Ureter (tissue), 1 donor: ENCODE measurements at regions not wholly inside any gene's neighbourhood (a gene's known extent, or its start where the extent isn't known, plus 50 kb on each side); places are given as distances from the start of the nearest gene placed in this dataset.
"Not testable (repeated sequence)": the region's sequence is repeated elsewhere in the genome, so short reads cannot be mapped to it uniquely, and the experiment has no call there.

Experiments used
- DNase-seq: peaks from one replicate; pipeline ENCODE4 v3.0.0-alpha.2; 2020; ENCODE audit warnings: low spot score
- donor health status: DM: yes; HTN: yes; CAD: no.

DNA sequence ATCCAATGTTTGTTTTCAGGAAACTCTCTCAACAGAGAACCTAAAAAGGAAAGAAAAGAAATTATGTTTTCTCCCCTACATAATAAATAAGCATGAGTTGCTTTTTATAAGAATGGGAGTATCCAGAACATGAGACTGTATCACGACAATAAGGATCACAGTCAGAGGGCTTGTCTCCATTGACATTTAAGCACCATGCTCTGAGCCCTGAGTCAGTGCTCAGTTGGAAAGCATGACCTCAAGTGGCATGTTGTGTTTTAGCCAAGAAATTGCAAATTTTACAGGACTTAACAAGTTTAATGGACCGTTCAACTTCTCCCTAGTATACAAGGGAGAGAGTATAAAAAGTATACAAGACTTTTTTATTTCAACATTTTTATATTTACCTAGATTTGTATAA is 431.6 kb downstream of the GJA1 start:
- DNase-seq: no peak

DNA sequence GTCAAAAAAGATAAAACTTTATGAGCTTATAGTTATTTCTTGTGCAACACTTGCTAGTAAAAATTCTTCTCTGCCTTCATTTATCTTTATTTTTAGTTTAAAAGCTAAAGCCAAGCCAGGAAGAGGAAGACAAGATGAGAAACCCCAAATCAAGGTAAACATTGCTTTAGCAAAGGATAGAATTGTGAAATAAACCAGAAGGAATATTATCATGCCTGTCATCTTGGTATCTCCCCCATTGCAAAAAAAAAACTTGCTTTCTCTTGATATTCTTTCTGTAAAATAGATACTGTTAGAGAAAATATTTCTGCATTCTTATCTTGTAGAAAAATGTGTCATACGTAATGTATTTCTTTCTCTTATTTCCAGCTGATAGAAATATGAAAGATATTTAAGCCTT is 432.8 kb downstream of the GJA1 start:
- no peak for DNase-seq

DNA sequence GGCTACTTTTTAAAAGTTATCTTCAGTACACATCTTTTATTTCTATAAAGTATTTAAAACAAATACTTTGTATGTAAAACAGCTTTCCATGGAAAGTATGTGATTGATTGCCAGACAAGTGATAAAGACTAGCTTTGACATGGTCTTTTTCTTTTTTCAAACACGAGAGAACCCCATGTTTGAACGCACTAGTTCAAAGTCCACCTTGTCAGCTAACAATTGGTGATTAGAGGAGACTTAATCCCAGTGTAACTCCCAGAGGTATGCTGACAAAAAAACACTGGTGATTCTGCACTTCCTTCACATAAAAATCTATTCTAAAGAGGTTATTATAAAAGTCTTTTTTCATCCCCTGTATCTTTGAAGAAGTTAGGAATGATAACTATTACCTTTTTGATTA is 438.1 kb downstream of the GJA1 start:
- no peak for DNase-seq

DNA sequence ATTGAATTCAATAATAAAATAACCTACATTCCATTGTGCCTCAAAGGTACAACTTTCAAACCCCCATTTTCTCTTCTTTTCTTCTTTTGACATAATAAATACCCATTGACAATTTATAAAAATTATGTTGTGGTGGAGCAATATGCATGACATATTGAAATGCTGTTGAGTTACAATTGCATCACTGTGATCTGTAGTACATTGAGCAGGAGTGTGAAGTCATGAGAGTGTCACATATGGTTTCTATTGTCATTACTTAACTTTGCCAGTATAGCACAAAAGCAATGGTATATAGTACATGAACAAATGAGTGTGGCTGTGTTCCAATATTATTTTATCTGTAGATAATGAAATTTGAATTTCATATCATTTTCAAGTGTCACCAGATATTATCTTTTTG is 441.3 kb downstream of the GJA1 start:
- no peak for DNase-seq

DNA sequence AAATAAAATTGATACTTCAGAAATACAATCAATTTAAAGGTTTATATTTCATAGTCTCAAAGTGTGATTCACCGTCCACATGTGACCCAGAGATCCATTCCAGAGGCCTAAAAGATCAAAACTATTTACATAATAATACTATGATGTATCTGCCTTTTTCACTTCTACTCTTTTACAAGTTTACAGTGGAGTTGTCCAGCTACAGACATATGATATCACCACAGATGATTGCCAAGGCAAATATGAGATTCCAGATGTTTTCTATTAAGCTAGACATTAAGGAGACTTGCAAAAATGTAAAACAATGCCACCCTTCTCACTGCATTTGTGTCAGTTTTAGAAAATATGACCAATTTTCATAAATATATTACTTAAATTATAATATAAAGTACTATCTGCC is 443.7 kb downstream of the GJA1 start:
- no peak for DNase-seq

DNA sequence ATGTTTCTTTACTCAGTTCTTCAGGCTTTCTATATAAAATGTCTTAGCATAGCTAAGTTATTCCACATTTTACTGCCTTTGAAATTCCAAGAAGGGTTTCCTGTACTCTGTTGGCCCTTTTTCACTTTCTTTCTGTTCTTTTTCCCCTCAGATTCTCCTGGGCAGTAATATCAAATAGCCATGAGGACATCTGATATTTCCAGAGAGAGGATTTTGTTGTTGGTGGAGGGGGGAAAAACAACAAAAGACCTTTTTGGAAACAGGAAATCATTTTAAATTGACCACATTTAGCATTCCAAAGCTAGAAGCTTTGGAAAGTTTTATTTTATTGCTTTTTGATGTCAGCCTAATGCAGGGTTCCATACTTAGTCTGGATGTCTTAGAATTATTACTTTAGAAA is 445.4 kb downstream of the GJA1 start:
- DNase-seq: no peak

DNA sequence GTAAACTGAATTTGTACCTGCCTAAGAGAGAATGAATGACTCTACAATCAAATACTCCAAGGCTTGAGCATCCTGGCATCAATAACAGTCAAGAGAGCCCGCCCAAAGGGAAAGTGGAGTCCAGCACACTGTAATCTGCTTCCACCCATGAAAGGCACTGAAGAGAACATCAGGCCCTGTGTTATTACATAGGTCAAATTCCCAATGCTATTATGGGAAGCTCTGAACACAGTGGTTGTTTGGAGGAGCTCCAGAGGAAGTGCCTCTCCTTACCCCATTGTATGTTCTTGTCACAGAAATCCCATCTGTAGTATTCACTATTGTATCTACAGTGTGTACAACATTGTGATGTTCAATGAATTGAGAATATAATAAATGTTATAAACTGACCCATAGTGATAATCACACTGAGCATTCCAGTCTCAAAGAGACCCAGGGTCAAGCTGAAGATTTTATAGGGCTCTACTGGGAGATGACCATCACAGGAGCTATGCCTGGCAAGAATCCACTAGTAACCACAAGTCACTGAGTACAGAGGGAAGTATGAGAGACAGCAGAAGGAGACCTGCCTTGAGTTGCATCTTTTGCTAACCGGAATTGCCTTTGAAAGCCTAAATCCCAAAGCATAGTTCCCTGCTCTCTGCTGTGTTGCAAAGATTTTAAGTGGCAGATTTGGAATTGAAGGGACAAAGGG is 446.7 kb downstream of the GJA1 start:
- DNase-seq: no peak

DNA sequence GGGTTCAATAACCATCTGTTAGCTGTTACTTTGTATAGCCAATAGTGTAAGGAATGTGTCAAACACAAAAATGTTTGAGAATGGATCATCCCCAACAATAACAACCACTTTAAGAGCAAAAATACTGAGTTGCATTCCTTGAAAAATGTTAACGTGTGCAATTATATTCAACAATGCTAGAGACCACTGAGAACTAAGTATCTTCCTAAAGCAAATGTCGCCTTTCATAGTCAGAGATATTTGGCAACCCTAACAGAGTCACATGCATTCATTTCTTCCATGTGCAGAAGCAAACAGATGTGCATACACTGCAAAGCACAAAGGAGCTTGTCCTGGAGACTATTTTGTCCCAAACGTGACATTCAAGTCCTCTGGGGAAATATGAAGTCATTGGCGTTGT is 448.6 kb downstream of the GJA1 start:
- no peak for DNase-seq

DNA sequence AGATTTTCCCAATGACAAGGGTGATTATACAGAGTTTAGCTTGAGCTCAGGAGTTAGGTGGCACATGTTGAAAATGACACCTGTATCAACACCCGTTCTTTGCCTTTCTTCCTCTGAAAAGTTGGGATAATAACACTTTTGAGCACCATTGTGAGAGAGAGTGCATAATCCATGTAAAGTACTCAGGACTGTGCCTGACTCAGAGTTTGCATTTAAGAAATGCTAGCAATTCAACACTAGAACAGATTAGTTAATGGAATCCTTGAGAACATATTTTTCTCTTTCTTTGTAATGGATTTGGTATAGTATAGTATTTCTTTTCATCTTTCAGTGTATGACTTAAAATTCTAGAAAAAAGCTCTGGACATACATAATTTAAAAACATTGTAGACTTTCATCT is 449.2 kb downstream of the GJA1 start:
- no peak for DNase-seq

DNA sequence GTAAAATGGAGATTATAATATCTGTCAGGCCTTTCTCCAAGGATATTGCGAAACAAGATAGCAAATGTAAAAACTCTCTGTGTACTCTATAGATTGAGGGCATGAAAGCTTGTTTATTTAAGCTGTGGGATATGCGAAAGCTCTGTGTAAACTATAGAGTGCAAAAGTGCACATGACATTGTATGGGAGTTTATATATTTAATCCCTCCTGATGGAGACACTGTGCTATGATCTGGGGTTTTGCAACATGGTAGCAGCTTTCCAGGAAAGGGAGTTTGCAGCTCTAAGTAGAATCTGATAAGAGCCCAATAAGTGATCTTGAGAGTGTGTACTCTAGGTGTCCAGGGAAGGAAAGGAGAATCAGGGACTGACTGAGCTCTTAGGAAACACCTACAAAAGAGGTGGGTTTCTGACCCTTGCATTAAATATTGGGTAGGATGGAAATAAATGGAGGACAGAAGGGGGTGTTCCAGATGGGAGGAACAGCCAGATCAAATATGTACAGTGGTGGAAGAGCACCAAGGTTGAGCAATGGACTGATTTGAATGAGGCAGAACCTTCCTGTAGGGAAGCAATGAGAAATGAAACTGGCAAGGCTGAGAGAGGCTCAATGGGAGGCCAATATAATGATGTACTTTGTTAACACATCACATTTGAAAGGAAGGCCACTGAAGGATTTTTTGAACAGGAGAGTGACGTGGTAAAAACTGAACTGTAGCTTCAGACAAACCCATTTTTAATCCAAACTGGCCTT is 450.1 kb downstream of the GJA1 start:
- DNase-seq: no peak

DNA sequence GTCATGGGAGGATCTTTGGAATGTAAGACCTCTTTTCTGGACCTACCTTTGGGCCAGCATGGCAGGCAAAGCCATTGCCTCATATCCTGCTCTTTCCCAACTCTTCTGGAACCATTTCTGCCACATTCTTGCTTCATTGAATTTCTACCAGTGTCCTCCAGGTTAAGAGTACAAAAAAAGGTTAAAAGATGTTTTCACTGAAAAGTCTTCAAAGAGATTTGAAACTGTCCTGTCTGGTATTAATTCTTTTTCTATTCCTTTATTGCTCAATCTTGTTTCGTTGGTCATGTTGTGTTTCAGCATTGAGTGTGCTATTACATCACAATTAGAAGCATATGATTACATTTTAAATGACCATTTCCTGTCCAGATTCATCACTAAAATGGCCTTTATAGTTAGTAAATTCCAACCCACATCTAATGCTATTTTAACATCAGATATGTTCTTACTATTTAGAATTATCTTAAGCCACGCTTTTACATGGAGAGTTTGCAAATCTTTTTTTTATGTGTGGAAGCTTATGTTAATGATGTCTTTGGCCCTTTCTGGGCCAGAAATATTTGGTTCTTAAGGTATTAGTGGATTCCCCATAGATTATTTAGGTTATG is 450.9 kb downstream of the GJA1 start:
- no peak for DNase-seq

DNA sequence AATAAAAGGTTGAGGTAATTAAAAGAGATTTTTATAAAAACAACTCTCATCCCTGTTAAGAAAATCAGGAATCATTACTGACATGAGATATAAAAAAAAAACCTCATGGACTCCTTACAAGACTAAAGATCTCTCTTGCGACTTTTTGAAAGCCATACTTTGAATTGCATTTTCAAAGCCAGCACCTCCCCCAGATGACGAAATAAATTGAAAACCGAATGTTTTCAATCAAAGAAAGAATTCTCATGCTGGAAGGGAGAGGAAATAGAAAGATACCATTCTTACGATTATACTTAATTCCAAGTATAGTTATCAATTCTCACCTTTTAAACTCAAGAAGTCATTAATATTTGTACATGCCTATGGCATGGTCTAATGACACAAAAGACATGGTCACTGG is 452.3 kb downstream of the GJA1 start:
- DNase-seq: no peak

DNA sequence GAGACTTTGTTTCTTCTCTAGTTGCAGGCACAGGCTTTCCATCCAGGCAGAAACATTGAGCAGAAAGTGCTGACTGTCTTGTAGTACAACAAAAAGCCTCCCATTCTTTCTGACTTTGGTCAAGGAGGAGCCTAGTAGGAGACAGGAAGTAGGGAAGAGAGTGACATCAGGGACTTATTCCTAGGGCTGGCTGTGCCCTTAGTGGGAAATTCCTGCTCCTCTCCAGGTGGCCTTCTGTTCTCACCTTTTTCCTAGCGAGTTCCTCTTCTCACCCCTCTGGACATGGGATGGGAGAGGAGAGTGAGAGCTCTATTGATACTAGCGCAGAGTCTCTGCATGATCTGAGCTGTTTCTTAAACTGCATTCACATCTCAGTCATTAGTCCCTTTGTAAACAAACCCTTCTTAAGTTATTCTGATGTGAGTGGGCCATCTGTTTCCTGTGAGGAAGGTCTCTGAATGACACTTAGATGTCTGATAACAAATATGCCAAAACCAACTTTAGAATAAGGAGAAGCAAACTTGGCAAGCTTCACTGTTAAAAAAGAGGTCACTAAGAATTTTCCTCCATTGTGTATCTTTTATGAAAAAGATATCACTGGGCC is 455.0 kb downstream of the GJA1 start:
- no peak for DNase-seq

DNA sequence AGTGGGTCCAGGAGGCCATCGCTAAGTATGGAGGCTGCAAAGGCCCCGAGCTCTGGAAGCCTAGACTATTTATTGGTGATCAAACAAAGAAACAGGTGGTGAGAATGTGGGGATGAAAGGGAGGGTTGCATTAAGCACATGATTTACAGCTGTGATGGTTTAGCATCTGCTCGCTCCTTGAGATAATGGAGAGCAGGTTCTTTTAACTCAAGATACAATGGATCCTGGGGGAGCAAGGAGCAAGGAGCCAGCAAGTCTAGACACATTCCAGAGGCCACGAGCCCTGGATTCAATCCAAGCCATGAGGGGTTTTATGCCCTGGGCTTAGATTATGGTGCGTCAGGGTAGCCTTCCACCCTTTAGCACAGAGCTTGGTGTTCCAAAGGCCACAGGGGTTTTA is 460.3 kb downstream of the GJA1 start:
- DNase-seq: not testable (repeated sequence)

DNA sequence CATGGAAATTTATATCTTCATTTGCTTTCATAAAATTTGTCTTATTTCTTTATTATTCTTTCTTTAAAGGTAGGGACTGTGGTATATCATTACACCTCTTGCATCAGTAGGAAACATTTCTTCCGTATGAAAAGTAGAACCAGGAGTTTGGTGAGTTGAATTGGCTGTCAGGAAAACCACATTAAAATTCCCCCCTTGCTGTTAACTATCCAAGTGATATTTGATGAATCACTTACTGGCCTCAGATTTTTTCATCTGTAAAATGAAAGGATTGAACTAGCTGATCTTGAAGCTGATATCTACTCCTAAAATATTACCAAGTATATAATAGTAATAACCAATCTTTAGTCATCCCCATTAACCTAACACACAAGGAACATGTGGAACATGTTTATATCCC is 460.9 kb downstream of the GJA1 start:
- DNase-seq: no peak

DNA sequence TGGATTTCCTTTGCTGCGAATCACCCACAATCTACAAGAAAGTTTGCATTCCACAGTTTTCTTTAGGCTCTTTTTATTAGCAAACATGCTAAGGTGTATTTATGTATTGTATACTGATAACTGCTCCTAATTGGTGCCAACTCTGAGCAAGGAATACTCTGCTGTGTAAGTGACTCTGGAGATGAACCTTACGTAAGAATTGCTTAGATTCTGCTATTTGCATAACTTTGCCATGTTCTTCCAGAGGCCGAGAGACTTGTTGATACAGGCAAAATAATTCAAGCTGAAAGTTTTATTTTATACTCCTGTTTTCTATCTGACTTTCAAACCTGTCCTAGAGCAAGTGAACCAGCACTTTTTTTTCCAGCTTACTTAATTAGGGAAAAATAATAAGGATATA is 461.3 kb downstream of the GJA1 start:
- no peak for DNase-seq

DNA sequence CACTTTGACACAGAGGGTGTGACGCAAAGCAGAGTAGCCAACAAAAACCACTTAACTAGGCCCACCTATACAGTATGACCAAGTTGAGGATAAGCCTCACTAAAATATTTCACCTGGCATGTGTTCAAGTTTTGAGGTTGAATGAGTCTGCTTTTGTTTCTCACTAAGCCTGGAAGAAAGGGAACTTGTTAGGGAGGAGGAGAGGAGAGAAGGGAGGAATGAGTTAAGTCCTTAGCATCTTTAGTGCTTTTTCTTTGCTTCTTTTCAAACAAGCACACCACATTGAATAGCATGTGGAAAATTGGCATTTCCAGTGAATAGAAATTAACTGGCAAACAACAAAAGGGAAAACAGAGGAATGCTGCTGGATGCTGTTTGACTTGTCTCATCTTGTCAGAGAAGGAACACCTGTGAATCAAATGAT is 461.9 kb downstream of the GJA1 start:
- DNase-seq: no peak

DNA sequence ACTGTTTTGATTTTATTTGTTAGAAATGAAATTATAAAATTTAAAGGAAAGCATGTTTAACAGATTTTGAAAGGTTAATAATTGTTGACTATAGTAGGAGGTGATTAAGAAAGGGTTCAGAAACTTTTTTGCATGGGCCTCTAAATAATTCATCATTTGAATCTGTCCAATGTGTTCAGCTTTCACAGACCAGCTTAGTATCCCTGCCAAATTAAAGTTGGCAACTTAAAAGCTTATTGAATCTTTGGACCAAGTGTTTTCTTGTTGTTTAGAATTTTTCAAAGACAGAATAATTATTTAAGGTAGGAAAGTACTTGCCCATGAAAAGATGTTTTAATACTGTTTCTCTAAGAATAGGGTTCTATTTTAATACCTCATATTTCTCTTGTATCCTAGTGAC is 466.0 kb downstream of the GJA1 start:
- no peak for DNase-seq

DNA sequence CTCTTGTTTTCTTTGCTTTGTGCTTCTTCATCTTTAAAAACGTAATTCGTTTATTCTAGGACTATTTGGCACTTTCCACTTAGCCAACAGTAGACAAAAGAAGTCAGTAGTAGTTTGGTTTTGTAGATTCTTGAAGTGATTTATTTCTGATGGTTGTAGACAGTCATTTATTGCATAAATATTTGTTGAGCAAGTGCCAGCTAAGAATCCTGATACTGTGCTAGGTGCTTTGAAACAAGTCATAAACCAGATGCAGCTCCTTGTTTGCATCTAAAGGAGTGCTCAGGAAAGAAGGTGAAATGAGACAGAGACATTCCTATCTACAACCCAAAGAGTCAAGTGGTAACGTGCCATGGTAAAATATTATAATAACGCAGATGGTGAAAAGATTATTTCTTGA is 469.1 kb downstream of the GJA1 start:
- DNase-seq: no peak

DNA sequence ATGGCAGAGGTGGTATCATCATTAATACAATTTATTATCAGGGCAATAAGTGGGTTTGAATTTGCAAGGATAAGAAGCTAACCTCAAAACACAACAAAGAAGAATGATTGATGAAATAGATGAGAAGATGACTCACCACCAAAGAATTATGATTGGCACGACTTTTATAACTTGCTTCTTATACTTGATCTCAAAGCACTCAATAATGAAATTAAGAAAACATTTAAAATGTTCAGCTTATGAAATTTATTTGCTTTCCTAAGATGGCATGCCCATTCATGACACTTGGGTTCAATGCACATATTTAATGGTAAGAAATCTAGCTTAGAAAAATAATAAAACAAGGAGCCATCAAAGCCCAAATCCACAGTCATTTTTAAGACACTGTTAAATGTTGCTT is 477.5 kb downstream of the GJA1 start:
- DNase-seq: no peak

DNA sequence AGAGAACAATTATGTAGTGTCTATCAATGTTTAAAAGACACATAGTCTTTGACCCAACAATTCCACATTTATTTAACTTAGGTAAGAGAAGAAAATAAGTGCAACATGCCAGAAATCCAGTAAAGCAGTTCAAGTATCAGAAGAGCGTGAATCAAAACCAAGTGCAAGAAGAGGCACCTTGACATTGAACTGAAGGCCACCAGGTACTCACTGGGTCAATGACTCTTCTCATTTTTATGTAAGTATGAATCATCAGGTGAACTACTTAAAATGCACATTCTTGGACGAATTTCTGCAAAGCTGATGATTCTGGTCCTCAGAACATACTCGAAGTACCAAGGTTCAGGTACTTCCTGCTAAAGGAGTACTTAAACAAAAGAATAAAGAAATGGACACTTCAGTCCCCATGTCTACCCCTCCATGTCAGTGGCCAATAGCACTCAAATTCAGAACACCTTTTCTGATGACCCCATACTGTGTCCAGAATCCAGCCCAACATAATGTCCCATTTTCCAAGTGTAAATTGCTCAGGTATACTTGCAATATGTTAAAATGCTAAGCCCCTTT is 481.9 kb downstream of the GJA1 start:
- no peak for DNase-seq

DNA sequence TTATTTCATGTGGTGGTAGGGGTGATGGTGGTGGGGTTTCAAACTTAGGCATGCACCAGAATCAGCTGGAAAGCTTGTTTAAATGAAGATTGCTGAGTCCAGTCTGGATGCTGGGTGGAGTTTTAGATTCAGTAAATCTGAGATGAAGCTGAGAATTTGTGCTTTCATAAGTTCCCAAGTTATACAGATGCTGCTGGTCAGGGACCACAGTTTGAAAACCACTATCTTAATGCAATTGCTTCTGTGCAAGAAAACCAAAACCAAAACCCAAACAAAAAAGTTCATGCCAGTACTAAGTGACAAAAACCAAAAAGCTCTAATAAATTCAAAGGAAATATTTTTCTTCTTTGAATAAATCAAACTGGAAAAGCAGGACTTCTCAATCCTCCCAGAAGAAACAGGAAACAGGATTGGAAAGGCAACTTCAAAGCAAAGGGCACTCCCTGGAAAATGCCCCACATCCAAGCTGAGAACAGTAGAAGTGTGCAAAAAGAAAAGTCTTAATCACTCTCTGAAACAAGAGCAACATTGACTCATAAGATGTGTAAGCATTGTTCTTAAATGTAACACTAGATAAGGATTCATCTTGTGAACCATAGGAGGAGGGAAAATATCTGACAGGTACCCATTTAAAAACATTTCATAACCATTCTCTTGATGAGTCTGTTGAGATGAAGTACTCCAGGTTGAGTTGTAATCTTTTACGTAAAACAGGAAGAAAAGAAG is 481.5 kb upstream of the HSF2 start:
- no peak for DNase-seq
